Trophoblast cell (in vitro differentiated cells and primary cell): ENCODE measurements at regions not wholly inside any gene's neighbourhood (a gene's known extent, or its start where the extent isn't known, plus 50 kb on each side); places are given as distances from the start of the nearest gene placed in this dataset.

Experiments
- DNase-seq, 2 donors: peaks; one replicate each; pipeline ENCODE4 v3.0.0-alpha.2; 2016
- H2AFZ ChIP-seq: 2 replicates; pipeline ENCODE4 v1.6.1; 2013; ENCODE audit warnings: low read length, moderate library complexity, mild to moderate bottlenecking; ENCODE audit not compliant: insufficient read depth, poor library complexity
- H2AK5ac ChIP-seq: 2 replicates; pipeline ENCODE4 v1.6.1; 2013; ENCODE audit warnings: mild to moderate bottlenecking, low read length
- H2BK120ac ChIP-seq: 2 replicates; pipeline ENCODE4 v1.6.1; 2013; ENCODE audit warnings: low read length, mild to moderate bottlenecking, moderate library complexity; ENCODE audit not compliant: insufficient read depth, poor library complexity
- H2BK12ac ChIP-seq: 2 replicates; pipeline ENCODE4 v1.6.1; 2013; ENCODE audit warnings: mild to moderate bottlenecking, low read length, moderate library complexity
- H2BK5ac ChIP-seq: 2 replicates; pipeline ENCODE4 v1.6.1; 2013; ENCODE audit warnings: low read length, low read depth, moderate library complexity, mild to moderate bottlenecking; ENCODE audit not compliant: poor library complexity
- H3K14ac ChIP-seq: 2 replicates; pipeline ENCODE4 v1.6.1; 2013; ENCODE audit warnings: mild to moderate bottlenecking, low read length
- H3K18ac ChIP-seq: 2 replicates; pipeline ENCODE4 v1.6.1; 2013; ENCODE audit warnings: mild to moderate bottlenecking, low read length
- H3K23ac ChIP-seq: 2 replicates; pipeline ENCODE4 v1.6.1; 2013; ENCODE audit warnings: low read length
- H3K27ac ChIP-seq: 2 replicates; pipeline ENCODE4 v1.5.1; 2013; ENCODE audit warnings: low read depth, mild to moderate bottlenecking, inconsistent platforms, low read length, moderate library complexity
- H3K27me3 ChIP-seq: 2 replicates; pipeline ENCODE4 v1.6.1; 2013; ENCODE audit warnings: inconsistent platforms, mild to moderate bottlenecking, low read length, moderate library complexity; ENCODE audit not compliant: insufficient read depth
- H3K36me3 ChIP-seq, 2 experiments: 1 replicate in 1 of 2; 2 replicates in 1 of 2; pipeline ENCODE4 v1.6.1; 2013; ENCODE audit warnings: low read length in 2 of 2, mild to moderate bottlenecking in 2 of 2, moderate library complexity in 1 of 2; ENCODE audit not compliant: insufficient read depth in 2 of 2, control insufficient read depth in 1 of 2
- H3K4ac ChIP-seq: 2 replicates; pipeline ENCODE4 v1.6.1; 2013; ENCODE audit warnings: low read depth, mild to moderate bottlenecking, low read length, moderate library complexity
- H3K4me1 ChIP-seq, 2 experiments: 1 replicate in 1 of 2; 2 replicates in 1 of 2; pipeline ENCODE4 v1.6.1; 2013; ENCODE audit warnings: low read length in 2 of 2, mild to moderate bottlenecking in 2 of 2, moderate library complexity in 1 of 2; ENCODE audit not compliant: insufficient read depth in 2 of 2, control insufficient read depth in 1 of 2
- H3K4me2 ChIP-seq: 2 replicates; pipeline ENCODE4 v1.6.1; 2013; ENCODE audit warnings: inconsistent platforms, mild to moderate bottlenecking, low read length, moderate library complexity
- H3K4me3 ChIP-seq: 2 replicates; pipeline ENCODE4 v1.5.1; 2013; ENCODE audit warnings: mild to moderate bottlenecking, low read depth, low read length, inconsistent platforms
- H3K79me1 ChIP-seq: one replicate; pipeline ENCODE4 v1.6.1; 2013; ENCODE audit warnings: low read length
- H3K79me2 ChIP-seq: 2 replicates; pipeline ENCODE4 v1.6.1; 2013; ENCODE audit warnings: low read length, mild to moderate bottlenecking; ENCODE audit not compliant: control insufficient read depth, insufficient read depth, poor library complexity
- H3K9ac ChIP-seq: 2 replicates; pipeline ENCODE4 v1.6.1; 2013; ENCODE audit warnings: mild to moderate bottlenecking, low read length
- H3K9me3 ChIP-seq: 2 replicates; pipeline ENCODE4 v1.6.1; 2013; ENCODE audit warnings: low read depth, mild to moderate bottlenecking, control low read depth, inconsistent platforms, low read length; ENCODE audit not compliant: insufficient read depth
- H4K12ac ChIP-seq: 2 replicates; pipeline ENCODE4 v1.6.1; 2013; ENCODE audit warnings: low read depth, mild to moderate bottlenecking, low read length, moderate library complexity
- H4K8ac ChIP-seq: 2 replicates; pipeline ENCODE4 v1.6.1; 2013; ENCODE audit warnings: low read depth, mild to moderate bottlenecking, low read length, moderate library complexity
- H4K91ac ChIP-seq: one replicate; pipeline ENCODE4 v1.6.1; 2013; ENCODE audit warnings: low read depth, mild to moderate bottlenecking, low read length, moderate library complexity
- WGBS: extraction: QIAGEN DNeasy Blood & Tissue Kit; methylation state at CpG from one replicate; pipeline ENCODE4 v1.1.7; 2013; ENCODE audit warnings: missing lambda C conversion rate; ENCODE audit not compliant: insufficient read length, insufficient coverage; ENCODE audit errors: extremely low coverage; 5-methylcytosine and 5-hydroxymethylcytosine counted together

GRCh38 chr5:76000582-76000981 lies 82.6 kb upstream of the SV2C start:
- H3K23ac ChIP-seq, result no peak overlapping the region
- no peak overlapping the region for H2AFZ ChIP-seq
- no peak overlapping the region for H2BK120ac ChIP-seq
- H3K79me1 ChIP-seq, result no peaks in the 10 kb centered on the region
- H2AK5ac ChIP-seq, result no peak overlapping the region
- H4K12ac ChIP-seq, result no peak overlapping the region
- no peaks in the 10 kb centered on the region for H3K4me1 ChIP-seq
- no CpG with 5 or more reads among the region's 3 CpGs for WGBS
- H3K9ac ChIP-seq, result no peak overlapping the region
- no peak overlapping the region for H3K14ac ChIP-seq
- no peaks in the 10 kb centered on the region for H3K9me3 ChIP-seq
- H2BK5ac ChIP-seq, result no peak overlapping the region
- H3K79me2 ChIP-seq, result no peaks in the 10 kb centered on the region
- no peak overlapping the region for H3K4me2 ChIP-seq
- no peak overlapping the region for H3K4ac ChIP-seq
- DNase-seq, result no peak
- H4K91ac ChIP-seq, result no peak overlapping the region
- no peaks in the 10 kb centered on the region for H3K36me3 ChIP-seq
- H3K18ac ChIP-seq, result no peak overlapping the region
- no peak overlapping the region for H3K4me3 ChIP-seq
- H3K27ac ChIP-seq, result no peak overlapping the region
- H2BK12ac ChIP-seq, result no peak overlapping the region
- no peak overlapping the region for H4K8ac ChIP-seq
- H3K27me3 ChIP-seq, result no peaks in the 10 kb centered on the region

GRCh38 chr5:75993643-75994520 lies 89.3 kb upstream of the SV2C start:
- Histone ChIP-seq H3K23ac (no peak overlapping the region), H3K9ac (no peak overlapping the region), H3K9me3 (no peaks in the 10 kb centered on the region), H3K18ac (no peak overlapping the region), H2BK120ac (no peak overlapping the region), H2AFZ (no peak overlapping the region), H3K36me3 (no peaks in the 10 kb centered on the region), H2AK5ac (no peak overlapping the region), H3K4me2 (no peak overlapping the region), H2BK5ac (no peak overlapping the region), H3K79me1 (no peaks in the 10 kb centered on the region), H4K91ac (no peak overlapping the region), H2BK12ac (no peak overlapping the region), H3K4ac (no peak overlapping the region), H4K8ac (no peak overlapping the region), H3K14ac (no peak overlapping the region), H3K27ac (no peak overlapping the region), H3K4me1 (no peaks in the 10 kb centered on the region), H3K79me2 (no peaks in the 10 kb centered on the region), H3K27me3 (no peaks in the 10 kb centered on the region), H4K12ac (no peak overlapping the region), H3K4me3 (no peak overlapping the region)
- no peak for DNase-seq
- no CpG with 5 or more reads among the region's 5 CpGs for WGBS

- Histone ChIP-seq H3K27ac (no peak overlapping the region), H3K4ac (no peak overlapping the region), H2AK5ac (no peak overlapping the region), H2BK5ac (no peak overlapping the region), H3K4me3 (no peak overlapping the region), H2AFZ (no peak overlapping the region), H3K9me3 (no peaks in the 10 kb centered on the region), H3K27me3 (no peaks in the 10 kb centered on the region), H3K9ac (no peak overlapping the region), H3K4me2 (no peak overlapping the region), H3K36me3 (no peaks in the 10 kb centered on the region), H4K8ac (no peak overlapping the region), H3K23ac (no peak overlapping the region), H2BK120ac (no peak overlapping the region), H3K18ac (no peak overlapping the region), H2BK12ac (no peak overlapping the region), H4K12ac (no peak overlapping the region), H4K91ac (no peak overlapping the region), H3K4me1 (no peaks in the 10 kb centered on the region), H3K79me1 (no peaks in the 10 kb centered on the region), H3K14ac (no peak overlapping the region), H3K79me2 (no peaks in the 10 kb centered on the region)
- WGBS, result no CpG with 5 or more reads among the region's 6 CpGs
- no peak for DNase-seq
These were observed 90.0 kb upstream of the SV2C start for GRCh38 chr5:75993183-75993582.

GRCh38 chr5:75992753-75993152 lies 90.4 kb upstream of the SV2C start:
- H2AK5ac ChIP-seq, result no peak overlapping the region
- no peak overlapping the region for H3K9ac ChIP-seq
- H2BK5ac ChIP-seq, result no peak overlapping the region
- no peak overlapping the region for H3K14ac ChIP-seq
- no peak overlapping the region for H3K4me3 ChIP-seq
- no peaks in the 10 kb centered on the region for H3K79me1 ChIP-seq
- no peaks in the 10 kb centered on the region for H3K9me3 ChIP-seq
- no peak overlapping the region for H3K4ac ChIP-seq
- no peak overlapping the region for H3K27ac ChIP-seq
- no peak overlapping the region for H4K91ac ChIP-seq
- H2AFZ ChIP-seq, result no peak overlapping the region
- H3K27me3 ChIP-seq, result no peaks in the 10 kb centered on the region
- H3K4me2 ChIP-seq, result no peak overlapping the region
- no peaks in the 10 kb centered on the region for H3K79me2 ChIP-seq
- no peak for DNase-seq
- no peaks in the 10 kb centered on the region for H3K4me1 ChIP-seq
- no peak overlapping the region for H2BK120ac ChIP-seq
- no peak overlapping the region for H2BK12ac ChIP-seq
- H4K12ac ChIP-seq, result no peak overlapping the region
- H3K36me3 ChIP-seq, result no peaks in the 10 kb centered on the region
- H4K8ac ChIP-seq, result no peak overlapping the region
- H3K18ac ChIP-seq, result no peak overlapping the region
- no peak overlapping the region for H3K23ac ChIP-seq
